Tibial nerve (tissue), 4 donors: ENCODE measurements at regions not wholly inside any gene's neighbourhood (a gene's known extent, or its start where the extent isn't known, plus 50 kb on each side); places are given as distances from the start of the nearest gene placed in this dataset.

Experiments used
- DNase-seq, 2 donors: peaks; one replicate each; pipeline ENCODE4 v3.0.0-alpha.2; 2019; ENCODE audit warnings: low spot score in 2 of 2
- H3K27ac ChIP-seq, 4 donors: fragments of 200-600 bp; sonication (generic) in 3 of 4; one replicate each; pipeline ENCODE4 v1.5.1; 2017 to 2019; ENCODE audit warnings: mild to moderate bottlenecking in 1 of 4
- H3K27me3 ChIP-seq, 2 donors: fragments of 200-600 bp; sonication (generic) in 1 of 2; one replicate each; pipeline versions ENCODE4 v1.5.1 to v1.6.0; 2017 to 2019
- H3K36me3 ChIP-seq, 3 donors: fragments of 200-600 bp; sonication (generic); one replicate each; pipeline ENCODE4 v1.5.1; 2018 to 2019
- H3K4me1 ChIP-seq, 4 donors: fragments of 200-600 bp; sonication (generic) in 3 of 4; one replicate each; pipeline ENCODE4 v1.5.1; 2017 to 2019
- H3K4me3 ChIP-seq, 4 donors: fragments of 200-600 bp; sonication (generic) in 3 of 4; one replicate each; pipeline ENCODE4 v1.5.1; 2017 to 2019; ENCODE audit warnings: mild to moderate bottlenecking in 1 of 4, moderate library complexity in 1 of 4
- H3K9me3 ChIP-seq, 4 donors: fragments of 200-600 bp; sonication (generic) in 3 of 4; one replicate each; pipeline ENCODE4 v1.5.1; 2017 to 2019
- EP300 ChIP-seq, 2 donors: sonication (generic); formaldehyde crosslinking; IDR thresholded peaks; one replicate each; pipeline ENCODE4 v1.6.1; 2017; ENCODE audit warnings: antibody characterized with exemption in 2 of 2, mild to moderate bottlenecking in 1 of 2
- POLR2A ChIP-seq, 2 donors: fragments of 450-650 bp; IDR thresholded peaks; one replicate each; pipeline ENCODE4 v1.6.1; 2017; ENCODE audit warnings: antibody characterized with exemption in 2 of 2, mild to moderate bottlenecking in 2 of 2, moderate library complexity in 2 of 2
- WGBS, 2 donors: methylation state at CpG; one replicate each; pipeline ENCODE4 v1.1.5; 2018; 5-methylcytosine and 5-hydroxymethylcytosine counted together
- TF ChIP-seq, protein P1 (sequence below), 5 experiments: fragments of 200-600 bp in 3 of 5; fragments of 450-650 bp in 2 of 5; sonication (generic) in 3 of 5; IDR thresholded peaks; one replicate each; pipeline ENCODE4 v1.5.1; 2016 to 2019; ENCODE audit warnings: antibody characterized with exemption in 5 of 5, mild to moderate bottlenecking in 3 of 5, moderate library complexity in 2 of 5

DNA sequence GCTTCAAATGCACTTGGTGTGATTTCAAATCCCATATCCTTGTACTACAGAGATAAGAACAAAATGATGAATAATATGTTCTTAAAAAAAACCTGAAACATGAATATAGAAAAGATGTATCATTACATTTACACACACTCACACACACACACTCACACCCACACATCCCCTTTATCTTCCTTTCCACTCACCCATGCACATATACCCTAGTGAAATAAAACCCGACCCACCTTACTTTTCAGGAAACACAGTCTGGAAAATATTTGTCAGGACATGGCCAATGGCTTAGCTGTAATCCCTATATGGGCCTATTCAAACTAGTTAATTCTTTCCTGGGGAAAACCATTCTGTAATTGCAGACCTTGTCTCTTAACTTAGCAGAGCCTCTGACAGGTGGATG is 60.8 kb upstream of the EDN1 start:
- TF ChIP-seq, protein P1, sequence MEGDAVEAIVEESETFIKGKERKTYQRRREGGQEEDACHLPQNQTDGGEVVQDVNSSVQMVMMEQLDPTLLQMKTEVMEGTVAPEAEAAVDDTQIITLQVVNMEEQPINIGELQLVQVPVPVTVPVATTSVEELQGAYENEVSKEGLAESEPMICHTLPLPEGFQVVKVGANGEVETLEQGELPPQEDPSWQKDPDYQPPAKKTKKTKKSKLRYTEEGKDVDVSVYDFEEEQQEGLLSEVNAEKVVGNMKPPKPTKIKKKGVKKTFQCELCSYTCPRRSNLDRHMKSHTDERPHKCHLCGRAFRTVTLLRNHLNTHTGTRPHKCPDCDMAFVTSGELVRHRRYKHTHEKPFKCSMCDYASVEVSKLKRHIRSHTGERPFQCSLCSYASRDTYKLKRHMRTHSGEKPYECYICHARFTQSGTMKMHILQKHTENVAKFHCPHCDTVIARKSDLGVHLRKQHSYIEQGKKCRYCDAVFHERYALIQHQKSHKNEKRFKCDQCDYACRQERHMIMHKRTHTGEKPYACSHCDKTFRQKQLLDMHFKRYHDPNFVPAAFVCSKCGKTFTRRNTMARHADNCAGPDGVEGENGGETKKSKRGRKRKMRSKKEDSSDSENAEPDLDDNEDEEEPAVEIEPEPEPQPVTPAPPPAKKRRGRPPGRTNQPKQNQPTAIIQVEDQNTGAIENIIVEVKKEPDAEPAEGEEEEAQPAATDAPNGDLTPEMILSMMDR (IDR thresholded peaks at IDR 0.05): no peak
- TF ChIP-seq POLR2A (IDR thresholded peaks at IDR 0.05) (no peak), EP300 (IDR thresholded peaks at IDR 0.05) (no peak)
- no peak for DNase-seq
- Histone ChIP-seq H3K9me3 (no peaks in the 10 kb centered on the region), H3K27ac (no peak overlapping the region), H3K36me3 (no peaks in the 10 kb centered on the region), H3K4me1 (peaks cover 0 to 6% (median 2%) of the 10 kb centered on the region in 4 donors), H3K27me3 (no peaks in the 10 kb centered on the region), H3K4me3 (no peak overlapping the region)
- 83 to 88% methylated on average over 1 of the region's 1 CpG for WGBS, 2 donors

DNA sequence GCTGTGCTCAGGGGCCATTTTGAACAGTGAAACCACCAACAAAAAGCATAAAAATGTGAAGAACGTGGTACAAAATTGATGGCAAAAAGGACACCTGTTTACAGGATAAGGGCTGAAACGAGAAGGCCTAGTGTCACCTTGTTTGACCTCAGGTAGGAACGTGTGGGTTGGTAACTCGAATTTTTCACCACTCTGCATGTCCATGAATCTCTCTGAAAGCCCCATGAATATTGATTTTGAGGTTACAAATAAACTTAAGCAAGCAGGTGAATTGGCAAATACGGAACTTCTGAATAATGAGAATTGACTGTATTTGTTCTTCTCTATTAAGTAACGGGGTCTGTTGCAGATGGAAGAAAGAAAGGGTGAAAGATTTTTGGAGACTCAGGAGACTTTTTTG is 59.6 kb upstream of the EDN1 start:
- Histone ChIP-seq H3K36me3 (no peaks in the 10 kb centered on the region), H3K27ac (no peak overlapping the region), H3K27me3 (no peaks in the 10 kb centered on the region), H3K4me3 (no peak overlapping the region), H3K4me1 (peaks cover 0 to 6% (median 2%) of the 10 kb centered on the region in 4 donors), H3K9me3 (no peaks in the 10 kb centered on the region)
- WGBS, 2 donors: 85 to 89% methylated on average over 6 of the region's 6 CpGs
- no peak for DNase-seq
- TF ChIP-seq EP300 (IDR thresholded peaks at IDR 0.05): no peak
- no peak for TF ChIP-seq POLR2A (IDR thresholded peaks at IDR 0.05)
- TF ChIP-seq, protein P1 (IDR thresholded peaks at IDR 0.05): no peak

DNA sequence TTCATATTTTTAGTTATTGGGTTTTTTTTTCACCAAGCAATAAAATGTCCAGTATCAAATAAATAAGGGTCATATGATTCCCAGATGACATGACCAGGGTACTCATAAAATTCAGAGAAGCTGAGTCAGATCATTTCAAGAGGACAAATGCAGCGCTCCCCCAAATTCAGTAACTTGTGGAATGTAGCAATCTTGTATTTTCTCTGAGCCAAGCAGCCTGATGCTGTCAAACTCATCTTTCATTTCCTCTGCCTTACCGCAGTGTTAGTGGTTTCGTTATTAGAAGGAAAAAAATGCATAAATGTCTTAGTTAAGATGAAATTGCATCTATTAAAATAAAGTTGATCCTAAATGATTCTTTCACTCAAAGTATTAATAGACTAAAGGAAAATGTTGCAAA is 57.8 kb upstream of the EDN1 start:
- Histone ChIP-seq H3K4me3 (no peak overlapping the region), H3K4me1 (peaks cover 0 to 6% (median 2%) of the 10 kb centered on the region in 4 donors), H3K9me3 (no peaks in the 10 kb centered on the region), H3K36me3 (no peaks in the 10 kb centered on the region), H3K27me3 (no peaks in the 10 kb centered on the region), H3K27ac (no peak overlapping the region)
- DNase-seq: no peak
- TF ChIP-seq POLR2A (IDR thresholded peaks at IDR 0.05) (no peak), EP300 (IDR thresholded peaks at IDR 0.05) (no peak)
- TF ChIP-seq, protein P1 (IDR thresholded peaks at IDR 0.05): no peak
- WGBS, 2 donors: 52 to 56% methylated on average over 3 of the region's 3 CpGs

DNA sequence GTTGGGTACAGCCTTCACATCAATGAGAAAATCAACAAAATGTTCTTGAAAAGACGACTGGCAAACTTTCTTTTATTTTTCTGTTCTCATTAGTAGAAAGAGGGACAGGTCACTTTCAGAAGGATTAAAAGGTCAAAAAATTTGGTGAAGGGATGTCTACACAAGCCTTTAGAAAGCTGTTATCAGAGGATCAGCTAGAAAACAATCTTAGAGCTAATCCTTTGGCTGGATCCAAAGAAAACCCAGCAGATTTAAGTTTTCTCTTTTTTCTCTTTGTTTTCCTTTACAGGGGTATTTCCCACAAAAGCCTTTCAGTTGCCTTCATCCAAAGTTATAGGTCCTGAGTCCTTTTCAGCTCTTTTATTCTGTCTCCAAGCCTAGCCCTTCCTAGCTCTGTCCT is 57.3 kb upstream of the EDN1 start:
- no peak overlapping the region for H3K27ac ChIP-seq
- H3K27me3 ChIP-seq: no peaks in the 10 kb centered on the region
- H3K36me3 ChIP-seq: no peaks in the 10 kb centered on the region
- 61 to 71% methylated on average over 1 of the region's 1 CpG for WGBS, 2 donors
- H3K4me3 ChIP-seq: no peak overlapping the region
- no peaks in the 10 kb centered on the region for H3K9me3 ChIP-seq
- DNase-seq: no peak
- TF ChIP-seq, protein P1 (IDR thresholded peaks at IDR 0.05): no peak
- no peak for TF ChIP-seq POLR2A (IDR thresholded peaks at IDR 0.05)
- peaks cover 0 to 6% (median 2%) of the 10 kb centered on the region in 4 donors for H3K4me1 ChIP-seq

DNA sequence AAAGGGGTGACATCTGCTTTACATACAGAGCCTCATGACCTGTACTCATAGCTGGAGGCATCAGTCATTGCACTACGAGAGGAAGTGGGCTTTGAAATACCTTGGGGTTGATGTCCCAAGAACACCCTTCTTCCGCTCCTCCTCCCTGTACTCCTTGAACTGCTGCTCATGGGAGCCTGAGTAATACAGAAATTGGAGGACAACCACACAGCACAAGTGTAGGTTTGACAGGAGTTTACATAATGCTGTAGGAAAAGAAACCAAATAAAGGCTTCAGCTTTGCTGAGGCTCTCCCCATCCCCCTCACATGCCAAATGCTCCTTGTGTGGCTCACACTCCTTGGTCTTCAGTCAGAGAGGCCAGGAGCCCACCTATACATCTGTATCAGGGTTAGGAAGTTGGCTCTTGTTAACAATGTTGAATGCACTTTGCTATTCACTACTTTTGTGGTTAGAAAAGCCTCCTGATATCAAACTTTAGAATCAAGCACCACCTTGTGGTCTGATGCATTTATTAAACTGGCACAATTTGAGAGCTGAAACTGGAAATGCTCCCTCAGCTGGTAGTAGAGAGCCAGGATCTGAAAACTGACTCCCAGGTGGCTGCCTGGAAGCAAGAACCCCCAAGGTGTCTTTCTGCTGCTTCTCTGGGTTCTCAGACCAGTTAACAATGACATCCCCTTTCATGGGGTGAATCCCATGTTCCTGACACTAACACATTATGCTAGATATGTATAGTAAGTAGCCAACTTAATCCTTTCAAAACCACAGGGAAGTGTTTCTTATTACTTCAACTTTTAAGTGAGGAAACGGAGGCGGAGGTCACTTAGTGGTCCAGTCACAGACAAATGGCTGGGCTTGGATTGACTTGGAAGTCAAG is 56.2 kb upstream of the EDN1 start:
- Histone ChIP-seq H3K27me3 (no peaks in the 10 kb centered on the region), H3K9me3 (no peaks in the 10 kb centered on the region), H3K4me3 (no peak overlapping the region), H3K4me1 (peaks cover 0 to 6% (median 2%) of the 10 kb centered on the region in 4 donors), H3K36me3 (no peaks in the 10 kb centered on the region), H3K27ac (no peak overlapping the region)
- no peak for TF ChIP-seq EP300 (IDR thresholded peaks at IDR 0.05)
- no peak for TF ChIP-seq POLR2A (IDR thresholded peaks at IDR 0.05)
- TF ChIP-seq, protein P1 (IDR thresholded peaks at IDR 0.05): peak; percentile 68 to 85 (median 73)
- WGBS, 2 donors: 72 to 75% methylated on average over 4 of the region's 4 CpGs
- peak in 1 of 2 donors; percentile 78 for DNase-seq
